ENCODE measurements at regions not wholly inside any gene's neighbourhood (a gene's known extent, or its start where the extent isn't known, plus 50 kb on each side); places are given as distances from the start of the nearest gene placed in this dataset.

DNA sequence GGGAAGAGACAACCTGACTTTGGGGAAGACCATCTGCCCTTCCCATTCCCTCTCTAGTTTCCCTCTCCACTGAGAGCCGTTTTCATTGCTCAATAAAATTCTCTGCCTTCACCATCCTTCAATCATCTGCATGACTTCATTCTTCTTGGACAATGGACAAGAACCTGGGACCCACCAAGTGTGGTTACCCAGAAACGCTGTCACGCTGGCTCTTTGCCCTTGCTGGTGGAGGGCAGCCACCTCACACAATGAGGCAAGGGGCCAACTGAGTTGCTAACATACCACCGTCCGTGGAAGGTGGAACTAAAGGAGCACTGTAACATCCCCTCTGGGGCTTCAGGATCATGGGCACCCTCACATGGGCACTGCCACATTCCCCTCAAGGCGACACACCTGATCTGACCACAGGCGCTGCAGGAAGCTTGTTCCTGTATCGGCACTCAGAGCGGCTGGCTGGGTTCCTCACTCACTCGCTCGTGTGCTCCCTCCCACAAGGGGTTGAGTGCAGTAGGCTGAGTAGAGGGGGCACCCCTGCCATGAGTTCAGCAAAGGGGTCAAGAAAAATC lies 652.4 kb downstream of the PLPP3 start:
- TF ChIP-seq, protein P1, sequence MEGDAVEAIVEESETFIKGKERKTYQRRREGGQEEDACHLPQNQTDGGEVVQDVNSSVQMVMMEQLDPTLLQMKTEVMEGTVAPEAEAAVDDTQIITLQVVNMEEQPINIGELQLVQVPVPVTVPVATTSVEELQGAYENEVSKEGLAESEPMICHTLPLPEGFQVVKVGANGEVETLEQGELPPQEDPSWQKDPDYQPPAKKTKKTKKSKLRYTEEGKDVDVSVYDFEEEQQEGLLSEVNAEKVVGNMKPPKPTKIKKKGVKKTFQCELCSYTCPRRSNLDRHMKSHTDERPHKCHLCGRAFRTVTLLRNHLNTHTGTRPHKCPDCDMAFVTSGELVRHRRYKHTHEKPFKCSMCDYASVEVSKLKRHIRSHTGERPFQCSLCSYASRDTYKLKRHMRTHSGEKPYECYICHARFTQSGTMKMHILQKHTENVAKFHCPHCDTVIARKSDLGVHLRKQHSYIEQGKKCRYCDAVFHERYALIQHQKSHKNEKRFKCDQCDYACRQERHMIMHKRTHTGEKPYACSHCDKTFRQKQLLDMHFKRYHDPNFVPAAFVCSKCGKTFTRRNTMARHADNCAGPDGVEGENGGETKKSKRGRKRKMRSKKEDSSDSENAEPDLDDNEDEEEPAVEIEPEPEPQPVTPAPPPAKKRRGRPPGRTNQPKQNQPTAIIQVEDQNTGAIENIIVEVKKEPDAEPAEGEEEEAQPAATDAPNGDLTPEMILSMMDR (IDR thresholded peaks at IDR 0.05), result no peak
- no peak for TF ChIP-seq POLR2A (IDR thresholded peaks at IDR 0.05)

All from tibial nerve (tissue), 3 donors.